HG02884 (cell line): ENCODE measurements at regions not wholly inside any gene's neighbourhood (a gene's known extent, or its start where the extent isn't known, plus 50 kb on each side); places are given as distances from the start of the nearest gene placed in this dataset.

Experiments used
- ATAC-seq: cut with Tn5 transposase; IDR thresholded peaks from one replicate; pipeline ENCODE4 v1.9.1; 2021; ENCODE audit warnings: mild to moderate bottlenecking, moderate library complexity; ENCODE audit not compliant: unreplicated experiment

- ATAC-seq: no peak
These were observed 285.9 kb downstream of the RFC3 start for GRCh38 chr13:34103854-34104253.

DNA sequence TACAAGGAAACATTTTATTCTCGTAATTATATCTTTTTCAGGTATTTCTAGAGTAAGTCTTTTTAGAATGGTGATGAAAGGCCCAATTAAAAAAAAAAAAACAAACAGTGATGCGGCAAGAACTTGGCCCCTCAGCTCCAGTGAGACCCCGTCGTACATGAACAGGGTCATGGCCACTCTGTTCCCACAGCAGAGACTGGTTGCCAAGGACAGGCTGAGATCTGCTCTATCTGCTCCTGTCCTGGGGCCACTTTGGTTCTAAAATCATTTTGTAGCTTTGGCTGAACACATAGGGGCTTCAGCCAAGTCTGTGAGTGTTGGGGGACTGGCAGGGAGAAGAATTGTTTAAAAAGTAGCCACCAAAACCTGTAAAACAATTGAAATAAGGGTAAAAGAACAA, 286.9 kb downstream of the RFC3 start:
- no peak for ATAC-seq

GRCh38 chr13:34107806-34108205, 289.9 kb downstream of the RFC3 start:
- ATAC-seq: no peak

DNA sequence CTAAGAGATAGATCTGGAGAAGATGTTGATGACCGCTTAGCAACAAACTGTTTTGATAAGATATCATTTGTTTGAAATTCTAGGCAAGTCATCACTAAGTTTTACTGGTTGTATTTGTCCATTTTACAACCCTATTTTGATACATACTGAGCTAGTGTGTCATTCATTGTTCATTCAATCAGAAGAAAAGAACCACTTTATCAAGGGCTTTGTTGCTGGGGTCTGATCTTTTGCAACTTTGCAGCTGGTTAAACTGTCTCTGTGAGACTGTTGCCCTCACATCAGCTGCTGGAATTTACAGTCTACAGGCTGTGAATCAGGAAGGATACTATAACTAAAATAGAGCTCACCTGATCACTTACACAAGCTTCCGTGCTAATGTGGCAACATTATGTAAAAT, 290.5 kb downstream of the RFC3 start:
- ATAC-seq: no peak

DNA sequence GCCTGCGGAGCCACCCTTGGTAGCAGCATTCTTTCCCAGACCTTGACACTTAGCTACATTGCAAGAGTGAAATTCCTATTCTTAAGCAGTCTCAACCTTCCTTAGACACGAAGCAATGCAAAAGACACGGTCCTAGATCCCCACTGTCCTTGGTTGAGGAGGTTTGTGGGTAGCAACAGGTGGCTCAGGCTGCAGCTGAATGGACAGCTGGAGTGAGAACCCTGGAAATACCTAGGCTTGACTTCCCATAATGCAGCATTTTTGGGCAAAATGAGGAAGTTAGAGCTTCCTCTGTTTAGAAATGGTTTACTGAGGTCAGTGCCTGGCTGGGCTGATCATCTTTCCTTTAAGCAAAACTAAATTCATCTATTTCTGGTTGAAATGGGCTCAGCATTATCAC, 296.6 kb downstream of the RFC3 start:
- ATAC-seq: no peak

DNA sequence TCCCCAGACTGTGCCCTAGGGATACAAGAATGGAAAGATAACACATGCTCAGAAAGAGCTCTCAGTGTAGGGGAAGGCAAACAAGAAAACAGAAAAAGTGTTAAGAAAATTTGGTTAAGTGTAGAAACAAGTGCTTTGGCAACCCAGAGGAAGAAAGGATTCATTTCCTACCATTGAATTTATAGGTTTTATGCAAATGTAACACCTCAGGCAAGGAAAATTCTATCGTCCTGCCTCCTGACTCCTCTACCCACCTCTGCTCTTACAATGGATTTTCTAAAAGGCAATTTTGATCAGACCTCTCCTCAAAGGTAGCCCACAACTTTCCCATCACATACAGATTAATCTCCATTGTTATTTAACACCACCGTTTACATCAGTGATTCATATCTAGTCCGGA, 298.7 kb downstream of the RFC3 start:
- ATAC-seq: no peak

GRCh38 chr13:34124666-34125306, 306.8 kb downstream of the RFC3 start:
- no peak for ATAC-seq

DNA sequence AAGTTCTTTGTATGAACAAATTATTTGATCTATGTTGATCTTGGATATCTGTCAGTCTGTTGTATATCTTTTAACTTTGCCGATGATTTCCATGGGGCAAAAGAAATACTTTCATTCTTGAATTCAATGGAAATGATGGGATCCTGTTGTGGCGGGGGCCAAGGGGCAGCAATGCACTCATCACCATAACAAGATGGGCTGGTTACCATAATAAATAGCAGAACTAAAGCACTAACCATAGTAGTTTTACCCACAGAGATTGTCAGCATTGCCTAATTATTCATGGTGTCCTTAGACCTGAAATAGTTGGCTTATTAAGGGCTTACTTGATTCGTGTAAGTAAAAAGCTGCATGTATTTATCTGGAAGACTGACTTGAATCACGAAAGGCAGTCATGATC, 309.6 kb downstream of the RFC3 start:
- no peak for ATAC-seq

GRCh38 chr13:34128661-34129060, 310.7 kb downstream of the RFC3 start:
- ATAC-seq: no peak

- ATAC-seq: no peak
These were observed 311.5 kb downstream of the RFC3 start for GRCh38 chr13:34129436-34129835.

DNA sequence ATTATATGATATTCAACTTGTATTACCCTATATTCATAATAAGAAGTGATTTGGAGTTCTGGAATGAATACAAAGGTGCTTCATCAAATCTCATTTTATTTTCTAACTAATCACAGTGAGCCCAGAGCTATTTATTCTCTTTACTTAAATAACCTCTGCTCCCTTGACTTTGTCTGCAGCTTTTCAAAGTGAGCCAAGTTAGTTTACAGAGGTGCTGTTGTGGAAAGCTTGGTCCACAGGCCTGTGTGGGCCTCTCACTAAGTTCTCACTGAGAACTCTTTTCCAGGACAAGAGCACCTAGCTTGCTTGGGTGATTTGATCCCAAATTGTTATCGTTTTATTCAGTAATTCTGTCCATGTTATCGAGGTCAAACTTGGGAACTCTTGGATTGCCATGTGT, 319.3 kb downstream of the RFC3 start:
- ATAC-seq: no peak

DNA sequence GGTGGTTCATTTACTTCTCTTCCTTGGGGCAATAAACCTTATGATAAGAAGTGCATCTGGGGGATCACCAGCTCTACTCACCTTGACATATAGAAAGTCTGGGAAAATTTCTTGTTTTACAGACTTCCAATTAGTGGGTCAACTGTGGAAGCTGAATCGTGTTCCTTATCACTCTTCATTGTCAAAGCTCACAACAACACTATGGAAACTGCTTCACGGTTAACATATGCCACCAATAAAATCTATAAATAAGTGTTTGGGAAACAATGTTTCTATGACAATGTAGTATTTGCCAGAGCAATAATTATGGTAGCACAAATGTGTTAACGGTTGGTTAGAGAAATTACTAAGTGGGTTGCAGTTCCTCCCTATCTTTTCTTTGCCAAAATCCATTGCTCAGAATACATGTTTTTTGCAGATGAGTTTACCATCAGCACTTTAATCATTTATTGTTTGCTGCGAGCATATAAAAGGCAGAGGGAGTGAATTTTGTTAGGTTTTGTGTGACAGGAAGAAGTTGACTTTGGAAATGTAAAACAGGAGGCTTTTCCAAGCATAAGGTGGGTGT, 321.8 kb downstream of the RFC3 start:
- no peak for ATAC-seq

DNA sequence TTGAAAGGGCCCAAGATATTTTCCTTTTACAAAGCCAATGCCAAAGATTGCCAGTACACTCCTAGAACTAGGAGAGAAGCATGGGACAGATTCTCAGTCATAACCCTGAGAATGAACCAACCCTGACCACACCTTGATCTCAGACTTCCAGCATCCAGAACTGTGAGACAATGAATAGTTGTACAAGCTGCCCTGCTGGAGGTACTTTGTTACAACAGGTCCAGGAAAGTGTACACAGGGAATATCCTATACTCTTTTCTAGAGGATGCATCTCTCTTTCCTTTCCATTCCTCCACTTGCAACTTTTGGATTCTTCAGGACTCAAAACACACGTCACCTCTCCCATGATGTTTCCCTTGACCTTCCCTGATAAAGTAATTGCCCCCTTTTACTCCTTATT, 325.7 kb downstream of the RFC3 start:
- ATAC-seq: no peak

DNA sequence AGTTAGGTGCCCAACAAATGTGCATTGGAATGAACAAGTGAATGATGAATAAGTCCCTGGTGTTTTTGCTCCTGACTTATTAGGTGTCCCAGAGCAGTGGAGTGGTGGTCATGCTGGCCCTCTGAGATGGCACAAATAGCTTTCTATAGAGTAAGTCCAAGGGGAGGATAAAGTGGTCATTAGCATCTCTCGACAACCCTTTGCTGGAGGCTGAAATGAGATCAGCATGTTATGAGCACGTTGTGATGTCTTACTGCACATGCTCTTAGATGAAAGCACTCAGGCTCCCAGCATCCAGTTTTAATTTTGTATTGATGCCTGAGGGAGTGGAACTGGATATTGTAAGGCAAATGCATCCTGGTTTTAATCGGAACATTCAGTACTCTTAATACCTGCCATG, 326.2 kb downstream of the RFC3 start:
- ATAC-seq: no peak

DNA sequence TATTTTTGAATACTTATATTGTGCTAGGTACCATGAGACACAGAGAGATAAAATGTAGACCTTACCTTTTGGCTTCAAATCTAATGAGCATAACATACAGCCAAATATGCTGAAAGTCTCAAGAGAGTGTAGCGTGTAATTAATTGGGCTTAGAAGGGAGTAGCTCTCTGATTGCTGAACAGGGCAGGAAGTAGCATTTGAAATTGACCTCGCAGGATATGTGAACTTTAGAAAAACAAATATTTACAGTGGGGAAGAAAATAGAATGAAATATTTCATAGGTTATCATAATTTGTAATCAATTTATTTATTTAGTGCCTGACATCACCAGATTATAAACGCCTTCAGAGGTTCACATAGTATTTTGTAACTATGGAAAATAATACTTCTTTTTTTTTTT, 327.1 kb downstream of the RFC3 start:
- no peak for ATAC-seq

- no peak for ATAC-seq
These were observed 330.4 kb downstream of the RFC3 start for GRCh38 chr13:34148359-34148758.

DNA sequence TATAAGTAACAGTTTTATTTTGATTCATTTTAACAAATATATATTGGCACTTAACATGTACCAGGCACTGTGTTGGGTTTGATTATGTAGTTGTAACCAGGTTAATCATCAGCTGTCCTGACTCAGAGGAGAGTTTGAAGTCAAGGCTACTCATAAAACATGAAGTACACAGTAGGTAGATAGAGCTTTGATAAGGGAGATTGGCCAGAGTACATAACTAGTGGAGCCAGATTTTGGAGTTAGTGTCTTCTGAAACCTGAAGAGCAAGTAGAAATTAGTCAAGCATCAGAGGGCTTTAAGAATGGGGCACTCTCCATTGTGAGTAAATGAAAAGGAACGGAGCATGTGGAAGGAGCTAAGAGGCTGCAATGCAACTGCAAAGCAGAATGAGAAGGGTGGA, 333.9 kb downstream of the RFC3 start:
- no peak for ATAC-seq

DNA sequence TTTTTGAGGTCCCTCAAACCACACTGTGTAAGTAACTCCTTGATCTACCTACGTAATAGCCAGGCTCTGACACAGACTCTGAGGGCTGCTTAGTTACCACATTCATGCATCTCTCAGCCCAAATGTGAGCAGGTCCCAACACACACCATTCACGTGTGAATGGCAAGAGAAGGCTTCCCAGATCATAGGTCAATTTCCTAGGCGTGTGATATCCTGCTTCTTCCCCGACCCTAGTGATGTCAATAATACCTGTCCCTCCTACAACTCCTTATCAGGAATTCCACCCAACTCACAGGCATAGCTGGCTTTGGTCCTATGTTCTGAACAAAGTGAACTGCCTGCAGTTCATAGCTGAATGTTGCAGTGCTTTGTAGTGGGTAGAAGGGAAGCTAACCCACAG, 334.5 kb downstream of the RFC3 start:
- no peak for ATAC-seq

DNA sequence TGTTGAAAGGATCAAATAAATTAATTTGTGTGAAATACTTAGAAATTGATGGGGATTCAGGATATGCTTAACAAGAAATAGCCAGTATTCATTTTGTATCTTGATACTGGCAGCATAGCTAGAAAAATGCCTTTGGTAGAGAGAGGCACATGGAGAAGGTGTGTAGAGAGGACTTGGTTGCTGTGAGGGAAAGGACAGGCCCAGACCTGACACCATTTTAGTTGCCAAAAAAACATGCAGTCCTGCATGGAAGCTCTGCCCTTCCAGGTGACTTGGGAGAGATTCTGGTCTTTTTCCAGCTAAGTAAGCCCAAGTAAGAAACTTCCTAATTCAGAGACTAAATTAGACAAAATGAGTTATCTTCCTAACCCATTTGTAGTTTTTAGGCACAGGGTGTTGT, 335.0 kb downstream of the RFC3 start:
- ATAC-seq: no peak

DNA sequence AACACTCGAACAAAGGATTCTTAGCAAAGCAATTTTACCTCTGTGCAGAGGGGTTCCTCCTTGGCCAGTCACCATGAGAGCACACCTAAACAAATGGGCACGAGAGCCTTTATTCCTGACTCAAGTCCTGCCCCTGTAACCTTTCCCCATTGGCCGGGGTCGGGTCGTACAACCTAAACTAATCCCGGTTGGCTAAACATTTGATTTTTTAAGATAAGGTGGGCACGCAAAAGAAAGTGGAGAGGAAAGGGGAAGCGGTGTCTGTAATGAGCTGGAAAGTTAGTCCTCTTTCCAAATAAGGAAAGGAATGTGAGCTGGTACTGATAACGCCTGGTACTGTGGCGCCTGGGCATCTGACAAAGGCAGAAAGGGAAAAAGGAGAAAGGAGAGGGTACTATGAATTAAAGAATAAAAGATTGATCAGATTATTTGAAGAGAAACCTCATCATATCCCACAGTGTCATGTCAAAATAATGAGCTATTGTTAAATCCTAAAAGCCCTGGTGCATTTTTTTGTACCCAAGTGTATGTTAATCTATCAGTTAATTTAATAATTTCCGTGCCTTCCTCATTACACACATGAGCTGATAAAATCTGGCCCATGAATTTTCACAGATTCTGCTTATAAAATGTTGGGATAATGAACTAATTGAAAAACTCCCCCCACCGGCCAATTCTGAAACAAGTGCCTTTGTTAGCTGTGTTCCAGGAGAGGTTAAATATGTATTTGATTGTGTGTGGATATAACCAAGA, 335.7 kb downstream of the RFC3 start:
- no peak for ATAC-seq

DNA sequence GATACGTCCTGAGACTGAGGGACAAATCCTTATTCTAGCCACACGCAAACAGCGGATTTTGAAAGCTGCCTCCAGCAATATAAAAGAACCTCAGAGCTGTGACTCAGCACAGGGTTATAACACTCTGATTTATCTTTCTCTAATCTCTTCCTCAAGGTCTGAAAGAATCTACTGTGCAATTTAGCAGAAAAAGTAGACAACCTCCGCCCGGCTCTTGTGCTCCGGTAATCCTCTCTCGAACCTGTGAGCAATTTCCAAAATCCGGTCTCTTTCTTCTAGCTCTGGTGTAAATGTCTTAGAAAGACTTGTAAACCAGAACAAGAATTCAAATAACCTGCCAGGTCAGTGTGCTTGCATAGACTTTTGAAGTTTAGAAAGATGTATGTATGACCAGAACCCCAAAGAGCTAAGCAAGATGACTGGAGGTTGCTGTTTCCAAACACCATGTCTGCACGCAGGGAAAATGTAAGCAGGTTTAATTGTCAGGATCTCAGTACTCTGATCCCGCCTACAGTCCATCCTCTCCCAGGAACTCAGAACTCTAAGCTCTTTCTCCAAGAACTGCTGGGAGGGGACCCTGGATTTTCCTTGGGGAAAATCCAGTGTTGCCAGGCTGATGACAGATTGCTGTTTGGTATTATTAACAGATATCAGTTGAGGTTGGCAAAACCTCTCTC, 338.1 kb downstream of the RFC3 start:
- ATAC-seq: no peak

DNA sequence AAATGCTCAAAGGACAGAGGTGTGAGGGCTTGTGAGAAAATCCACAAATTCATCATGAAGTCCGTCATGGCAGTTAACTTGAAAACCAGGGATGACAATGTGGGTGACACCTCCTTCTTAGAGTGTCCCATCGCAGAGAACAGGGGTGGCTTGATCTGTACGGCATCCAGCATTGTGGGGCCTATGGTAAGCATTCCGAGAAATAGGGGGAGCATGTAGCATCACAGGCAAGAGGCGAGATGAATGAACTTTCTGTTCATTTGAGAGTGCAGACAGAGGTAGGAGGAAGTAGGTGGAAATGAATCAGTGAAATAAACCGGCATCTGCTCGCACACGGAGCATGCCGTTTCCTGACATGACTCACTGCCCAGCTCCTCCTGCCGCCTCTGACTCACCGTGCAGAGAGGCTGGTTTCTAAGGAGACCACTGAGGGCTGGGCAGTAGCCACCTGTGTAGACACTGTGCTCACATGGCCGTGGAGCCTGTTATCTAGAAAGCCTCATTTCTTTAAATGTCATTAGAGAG, 339.0 kb downstream of the RFC3 start:
- peak; percentile 98 for ATAC-seq
